ENCODE measurements at regions not wholly inside any gene's neighbourhood (a gene's known extent, or its start where the extent isn't known, plus 50 kb on each side); places are given as distances from the start of the nearest gene placed in this dataset.
A peak's percentile ranks its signal among the peaks of the same experiment; 100 is the strongest.

DNA sequence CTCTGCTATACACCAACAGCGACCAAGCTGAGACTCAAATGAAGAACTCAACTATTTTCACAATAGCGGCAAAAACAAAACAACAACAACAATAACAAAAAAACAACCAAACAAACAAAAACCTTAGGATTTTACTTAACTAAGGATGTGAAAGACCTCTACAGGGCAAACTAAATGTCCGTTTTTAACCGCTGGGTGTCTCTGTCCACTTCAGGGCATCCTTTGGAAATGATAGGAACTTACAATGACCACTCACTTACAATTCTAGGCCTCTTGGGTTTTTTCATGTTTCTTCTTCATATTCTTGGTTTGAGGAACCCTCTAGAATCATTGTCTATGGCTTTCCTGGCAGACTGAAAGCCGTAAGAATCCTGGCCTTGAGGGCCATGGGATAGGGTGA lies 134.0 kb upstream of the FAM78B start:
- Histone ChIP-seq H3K36me3 (ENCODE audit: control insufficient read depth in 2 of 3, insufficient read depth in 3 of 3, low read length in 3 of 3) (no peaks in the 10 kb centered on the region), H3K9ac (ENCODE audit: low read length in 3 of 3) (no peak overlapping the region), H3K9me3 (ENCODE audit: control insufficient read depth in 2 of 3, insufficient read depth in 1 of 3, low read length in 3 of 3) (no peaks in the 10 kb centered on the region), H3K4me3 (ENCODE audit: low read length in 3 of 3) (no peak overlapping the region), H3K27ac (ENCODE audit: low read depth in 2 of 2, low read length in 2 of 2) (no peak overlapping the region), H3K27me3 (ENCODE audit: control insufficient read depth, insufficient read depth, low read length) (no peaks in the 10 kb centered on the region), H3K4me1 (ENCODE audit: control insufficient read depth in 2 of 3, insufficient read depth in 2 of 3, low read depth in 1 of 3, low read length in 3 of 3) (no peaks in the 10 kb centered on the region)
- intact Hi-C loops (cut with DNase I): no loop called here
- DNase-seq (no peak), FAIRE-seq (no peak)
- TF ChIP-seq, protein P1, sequence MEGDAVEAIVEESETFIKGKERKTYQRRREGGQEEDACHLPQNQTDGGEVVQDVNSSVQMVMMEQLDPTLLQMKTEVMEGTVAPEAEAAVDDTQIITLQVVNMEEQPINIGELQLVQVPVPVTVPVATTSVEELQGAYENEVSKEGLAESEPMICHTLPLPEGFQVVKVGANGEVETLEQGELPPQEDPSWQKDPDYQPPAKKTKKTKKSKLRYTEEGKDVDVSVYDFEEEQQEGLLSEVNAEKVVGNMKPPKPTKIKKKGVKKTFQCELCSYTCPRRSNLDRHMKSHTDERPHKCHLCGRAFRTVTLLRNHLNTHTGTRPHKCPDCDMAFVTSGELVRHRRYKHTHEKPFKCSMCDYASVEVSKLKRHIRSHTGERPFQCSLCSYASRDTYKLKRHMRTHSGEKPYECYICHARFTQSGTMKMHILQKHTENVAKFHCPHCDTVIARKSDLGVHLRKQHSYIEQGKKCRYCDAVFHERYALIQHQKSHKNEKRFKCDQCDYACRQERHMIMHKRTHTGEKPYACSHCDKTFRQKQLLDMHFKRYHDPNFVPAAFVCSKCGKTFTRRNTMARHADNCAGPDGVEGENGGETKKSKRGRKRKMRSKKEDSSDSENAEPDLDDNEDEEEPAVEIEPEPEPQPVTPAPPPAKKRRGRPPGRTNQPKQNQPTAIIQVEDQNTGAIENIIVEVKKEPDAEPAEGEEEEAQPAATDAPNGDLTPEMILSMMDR (IDR thresholded peaks at IDR 0.05; ENCODE audit: borderline replicate concordance, extremely low read depth, insufficient read depth): no peak

- Histone ChIP-seq H3K4me3 (ENCODE audit: low read length in 3 of 3) (no peak overlapping the region), H3K4me1 (ENCODE audit: control insufficient read depth in 2 of 3, insufficient read depth in 2 of 3, low read depth in 1 of 3, low read length in 3 of 3) (no peaks in the 10 kb centered on the region), H3K36me3 (ENCODE audit: control insufficient read depth in 2 of 3, insufficient read depth in 3 of 3, low read length in 3 of 3) (no peaks in the 10 kb centered on the region), H3K27me3 (ENCODE audit: control insufficient read depth, insufficient read depth, low read length) (no peaks in the 10 kb centered on the region), H3K9ac (ENCODE audit: low read length in 3 of 3) (no peak overlapping the region), H3K9me3 (ENCODE audit: control insufficient read depth in 2 of 3, insufficient read depth in 1 of 3, low read length in 3 of 3) (no peaks in the 10 kb centered on the region), H3K27ac (ENCODE audit: low read depth in 2 of 2, low read length in 2 of 2) (no peak overlapping the region)
- no peak for FAIRE-seq
- peak in 1 of 5 donors; percentile 12 for DNase-seq
- intact Hi-C loops (cut with DNase I): no loop called here
- TF ChIP-seq, protein P1 (IDR thresholded peaks at IDR 0.05; ENCODE audit: borderline replicate concordance, extremely low read depth, insufficient read depth): no peak
Observed at GRCh38 chr1:166302989-166303758, 136.4 kb upstream of the FAM78B start.

DNA sequence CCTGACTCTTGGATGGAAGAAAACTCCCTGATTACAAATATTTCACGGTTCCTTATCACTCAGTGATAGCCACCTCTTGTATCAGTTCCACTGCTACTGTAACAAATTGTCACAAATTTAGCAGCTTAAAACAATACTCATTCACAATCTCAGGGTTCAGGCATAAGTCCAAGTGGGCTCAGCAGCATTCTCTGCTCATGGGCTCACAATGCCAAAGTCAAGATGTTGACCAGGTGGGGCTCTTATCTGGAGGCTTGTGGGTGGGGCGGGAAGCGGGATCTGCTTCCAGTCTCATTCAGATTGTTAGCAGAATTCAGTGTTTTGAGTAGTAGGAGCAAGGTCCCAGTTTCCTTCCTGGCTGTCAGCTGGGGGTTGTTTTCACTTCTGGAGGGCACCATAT lies 137.3 kb upstream of the FAM78B start:
- Histone ChIP-seq H3K27me3 (ENCODE audit: control insufficient read depth, insufficient read depth, low read length) (no peaks in the 10 kb centered on the region), H3K4me3 (ENCODE audit: low read length in 3 of 3) (no peak overlapping the region), H3K9ac (ENCODE audit: low read length in 3 of 3) (no peak overlapping the region), H3K4me1 (ENCODE audit: control insufficient read depth in 2 of 3, insufficient read depth in 2 of 3, low read depth in 1 of 3, low read length in 3 of 3) (no peaks in the 10 kb centered on the region), H3K9me3 (ENCODE audit: control insufficient read depth in 2 of 3, insufficient read depth in 1 of 3, low read length in 3 of 3) (no peaks in the 10 kb centered on the region), H3K36me3 (ENCODE audit: control insufficient read depth in 2 of 3, insufficient read depth in 3 of 3, low read length in 3 of 3) (no peaks in the 10 kb centered on the region), H3K27ac (ENCODE audit: low read depth in 2 of 2, low read length in 2 of 2) (no peak overlapping the region)
- TF ChIP-seq, protein P1 (IDR thresholded peaks at IDR 0.05; ENCODE audit: borderline replicate concordance, extremely low read depth, insufficient read depth): no peak
- intact Hi-C loops (cut with DNase I): no loop called here
- FAIRE-seq (no peak), DNase-seq (no peak)

GRCh38 chr1:166305371-166305770 lies 138.6 kb upstream of the FAM78B start:
- TF ChIP-seq, protein P1 (IDR thresholded peaks at IDR 0.05; ENCODE audit: borderline replicate concordance, extremely low read depth, insufficient read depth): no peak
- Histone ChIP-seq H3K4me1 (ENCODE audit: control insufficient read depth in 2 of 3, insufficient read depth in 2 of 3, low read depth in 1 of 3, low read length in 3 of 3) (no peaks in the 10 kb centered on the region), H3K4me3 (ENCODE audit: low read length in 3 of 3) (no peak overlapping the region), H3K9ac (ENCODE audit: low read length in 3 of 3) (no peak overlapping the region), H3K27ac (ENCODE audit: low read depth in 2 of 2, low read length in 2 of 2) (no peak overlapping the region), H3K9me3 (ENCODE audit: control insufficient read depth in 2 of 3, insufficient read depth in 1 of 3, low read length in 3 of 3) (no peaks in the 10 kb centered on the region), H3K27me3 (ENCODE audit: control insufficient read depth, insufficient read depth, low read length) (no peaks in the 10 kb centered on the region), H3K36me3 (ENCODE audit: control insufficient read depth in 2 of 3, insufficient read depth in 3 of 3, low read length in 3 of 3) (no peaks in the 10 kb centered on the region)
- FAIRE-seq: no peak
- intact Hi-C loops (cut with DNase I): no loop called here
- DNase-seq: no peak
